DOHH2 (cell line): ENCODE measurements at regions not wholly inside any gene's neighbourhood (a gene's known extent, or its start where the extent isn't known, plus 50 kb on each side); places are given as distances from the start of the nearest gene placed in this dataset.

Source experiments
- CTCF ChIP-seq: fragments of 200-600 bp; sonication (generic); IDR thresholded peaks from one replicate; pipeline ENCODE4 v1.5.1; 2014; ENCODE audit warnings: antibody characterized with exemption, mild to moderate bottlenecking, low read depth, low read length; ENCODE audit not compliant: poor library complexity, severe bottlenecking
- EZH2phosphoT487 ChIP-seq: fragments of 200-600 bp; sonication (generic); IDR thresholded peaks from 2 replicates; pipeline ENCODE4 v1.6.1; 2017; ENCODE audit warnings: borderline replicate concordance, mild to moderate bottlenecking, antibody characterized with exemption, low read length, moderate library complexity, mixed read lengths

GRCh38 chr2:187915810-187916209 lies 361.6 kb upstream of the TFPI start:
- TF ChIP-seq CTCF, result no peak
- no peak for TF ChIP-seq EZH2phosphoT487
